Chondrocyte (in vitro differentiated cells): ENCODE measurements at regions not wholly inside any gene's neighbourhood (a gene's known extent, or its start where the extent isn't known, plus 50 kb on each side); places are given as distances from the start of the nearest gene placed in this dataset.
A peak's percentile ranks its signal among the peaks of the same experiment; 100 is the strongest.

Source experiments
- DNase-seq: peaks from one replicate; pipeline ENCODE4 v3.0.0; 2021; ENCODE audit warnings: mixed read lengths, low spot score
- H3K27ac Mint-ChIP-seq: one replicate; pipeline ENCODE4 v1.8.0; 2021; ENCODE audit warnings: mild to moderate bottlenecking, moderate library complexity, mixed read lengths; ENCODE audit not compliant: unreplicated experiment
- H3K27me3 Mint-ChIP-seq: 2 replicates; pipeline ENCODE4 v1.8.0; 2021; ENCODE audit warnings: low read depth, mixed read lengths
- H3K36me3 Mint-ChIP-seq: 2 replicates; pipeline ENCODE4 v1.8.0; 2021; ENCODE audit warnings: low read depth, mixed read lengths
- H3K4me1 Mint-ChIP-seq: 2 replicates; pipeline ENCODE4 v1.8.0; 2021; ENCODE audit warnings: low read depth, mild to moderate bottlenecking, mixed read lengths
- H3K4me3 Mint-ChIP-seq: one replicate; pipeline ENCODE4 v1.8.0; 2021; ENCODE audit warnings: mild to moderate bottlenecking, moderate library complexity, mixed read lengths; ENCODE audit not compliant: unreplicated experiment
- H3K9me3 Mint-ChIP-seq: 2 replicates; pipeline ENCODE4 v1.8.0; 2021; ENCODE audit warnings: low read depth, mixed read lengths
- TF ChIP-seq, protein P1 (sequence below): fragments of 200-600 bp; sonication (generic); IDR thresholded peaks from 2 replicates; pipeline ENCODE4 v1.5.0; 2021; ENCODE audit warnings: antibody characterized with exemption, mild to moderate bottlenecking, moderate library complexity

DNA sequence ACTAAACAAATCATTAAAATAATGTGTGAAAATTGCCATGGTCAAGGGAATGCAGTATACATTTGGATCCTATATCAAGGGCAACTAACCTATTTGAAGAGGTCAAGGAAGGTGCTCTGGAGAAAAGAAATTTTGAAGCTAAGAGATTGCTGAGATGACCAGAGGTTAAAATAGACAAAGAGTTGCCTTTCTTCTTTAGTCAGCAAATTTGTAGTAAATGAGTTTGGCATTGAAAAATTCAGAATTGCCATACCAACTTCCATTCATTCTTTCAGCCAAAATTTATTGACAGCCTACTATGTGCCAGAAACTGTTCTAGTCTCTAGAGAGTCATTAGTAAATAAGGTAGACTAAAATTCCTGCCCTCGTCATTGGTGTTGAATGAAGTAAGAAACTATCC lies 396.2 kb downstream of the BCL11A start:
- Mint-ChIP-seq H3K27me3 (peaks cover 13% of the 10 kb centered on the region), H3K4me1 (no peaks in the 10 kb centered on the region), H3K27ac (no peak overlapping the region), H3K9me3 (peaks cover 6% of the 10 kb centered on the region), H3K36me3 (no peaks in the 10 kb centered on the region), H3K4me3 (no peak overlapping the region)
- DNase-seq: no peak
- TF ChIP-seq, protein P1, sequence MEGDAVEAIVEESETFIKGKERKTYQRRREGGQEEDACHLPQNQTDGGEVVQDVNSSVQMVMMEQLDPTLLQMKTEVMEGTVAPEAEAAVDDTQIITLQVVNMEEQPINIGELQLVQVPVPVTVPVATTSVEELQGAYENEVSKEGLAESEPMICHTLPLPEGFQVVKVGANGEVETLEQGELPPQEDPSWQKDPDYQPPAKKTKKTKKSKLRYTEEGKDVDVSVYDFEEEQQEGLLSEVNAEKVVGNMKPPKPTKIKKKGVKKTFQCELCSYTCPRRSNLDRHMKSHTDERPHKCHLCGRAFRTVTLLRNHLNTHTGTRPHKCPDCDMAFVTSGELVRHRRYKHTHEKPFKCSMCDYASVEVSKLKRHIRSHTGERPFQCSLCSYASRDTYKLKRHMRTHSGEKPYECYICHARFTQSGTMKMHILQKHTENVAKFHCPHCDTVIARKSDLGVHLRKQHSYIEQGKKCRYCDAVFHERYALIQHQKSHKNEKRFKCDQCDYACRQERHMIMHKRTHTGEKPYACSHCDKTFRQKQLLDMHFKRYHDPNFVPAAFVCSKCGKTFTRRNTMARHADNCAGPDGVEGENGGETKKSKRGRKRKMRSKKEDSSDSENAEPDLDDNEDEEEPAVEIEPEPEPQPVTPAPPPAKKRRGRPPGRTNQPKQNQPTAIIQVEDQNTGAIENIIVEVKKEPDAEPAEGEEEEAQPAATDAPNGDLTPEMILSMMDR: no peak

- peaks cover 13% of the 10 kb centered on the region for H3K27me3 Mint-ChIP-seq
- TF ChIP-seq, protein P1: no peak
- H3K36me3 Mint-ChIP-seq: no peaks in the 10 kb centered on the region
Measured at GRCh38 chr2:60154142-60154541, 399.3 kb downstream of the BCL11A start.

DNA sequence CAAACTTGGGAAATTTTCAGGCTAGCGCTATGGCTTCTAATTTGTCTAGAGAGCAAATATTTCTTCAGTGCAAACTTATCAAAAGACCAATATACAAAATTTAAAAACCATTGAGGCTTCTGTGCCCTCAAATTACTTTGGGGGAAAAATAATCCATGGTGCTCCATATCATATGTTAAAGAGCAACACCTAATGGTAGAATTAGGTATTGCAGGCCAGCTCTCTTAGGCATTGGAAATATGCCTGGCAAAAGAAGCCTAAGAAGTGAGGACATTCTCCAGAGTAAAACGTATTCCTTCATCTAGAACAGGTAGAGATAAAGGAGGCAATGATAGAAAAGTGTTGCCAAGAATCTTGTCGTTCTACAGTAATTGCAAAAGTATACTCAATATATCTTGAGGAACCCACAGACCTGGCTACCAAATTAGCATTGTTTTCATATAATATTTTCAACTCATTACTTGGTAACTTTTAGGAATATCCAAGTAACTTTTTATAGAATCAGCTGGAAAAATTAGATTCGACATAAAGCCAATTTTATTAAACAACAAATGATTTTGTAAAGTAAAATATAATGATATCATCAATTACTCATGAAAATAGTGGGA lies 401.1 kb downstream of the BCL11A start:
- no peak for DNase-seq
- Mint-ChIP-seq H3K27me3 (peaks cover 13% of the 10 kb centered on the region), H3K27ac (no peak overlapping the region), H3K4me3 (no peak overlapping the region), H3K9me3 (peaks cover 8% of the 10 kb centered on the region), H3K36me3 (no peaks in the 10 kb centered on the region), H3K4me1 (no peaks in the 10 kb centered on the region)
- TF ChIP-seq, protein P1: peak; percentile 76

More at GRCh38 chr2:60154142-60154541, 399.3 kb downstream of the BCL11A start:
- Mint-ChIP-seq H3K4me1 (no peaks in the 10 kb centered on the region), H3K27ac (no peak overlapping the region), H3K9me3 (peaks cover 8% of the 10 kb centered on the region), H3K4me3 (no peak overlapping the region)
- no peak for DNase-seq

- Mint-ChIP-seq H3K9me3 (peaks cover 8% of the 10 kb centered on the region), H3K36me3 (no peaks in the 10 kb centered on the region), H3K4me3 (no peak overlapping the region), H3K27ac (no peak overlapping the region), H3K4me1 (no peaks in the 10 kb centered on the region), H3K27me3 (peaks cover 2% of the 10 kb centered on the region)
- TF ChIP-seq, protein P1: no peak
- DNase-seq: no peak
Measured at GRCh38 chr2:60149176-60149575, 404.3 kb downstream of the BCL11A start.

DNA sequence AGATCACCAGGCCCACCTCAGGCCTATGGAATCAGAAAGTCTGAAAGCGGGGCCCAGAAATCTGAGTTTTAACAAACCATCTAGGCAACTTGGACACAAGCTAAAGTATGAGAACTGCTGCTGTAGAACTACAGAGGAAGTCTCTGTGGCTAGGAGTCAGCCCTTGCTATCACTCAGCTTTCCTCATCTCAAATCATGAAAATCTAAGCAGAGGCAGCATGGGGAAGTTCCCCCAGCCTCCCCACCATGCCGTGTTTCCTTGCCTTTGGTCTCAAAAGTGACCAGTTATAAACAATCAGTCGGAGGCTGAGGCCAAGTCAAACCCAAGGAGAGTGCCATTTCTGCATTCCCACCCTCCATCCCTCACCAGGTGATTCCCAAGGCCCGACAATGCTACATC lies 404.7 kb downstream of the BCL11A start:
- no peak for DNase-seq
- no peaks in the 10 kb centered on the region for H3K4me1 Mint-ChIP-seq
- H3K9me3 Mint-ChIP-seq: peaks cover 6% of the 10 kb centered on the region
- H3K4me3 Mint-ChIP-seq: no peak overlapping the region
- H3K27me3 Mint-ChIP-seq: peaks cover 2% of the 10 kb centered on the region
- TF ChIP-seq, protein P1: no peak
- H3K36me3 Mint-ChIP-seq: no peaks in the 10 kb centered on the region
- H3K27ac Mint-ChIP-seq: no peak overlapping the region
